Endothelial cell (in vitro differentiated cells): ENCODE measurements at regions not wholly inside any gene's neighbourhood (a gene's known extent, or its start where the extent isn't known, plus 50 kb on each side); places are given as distances from the start of the nearest gene placed in this dataset.

Experiments used
- DNase-seq: peaks from one replicate; pipeline ENCODE4 v3.0.0; 2021; ENCODE audit warnings: low spot score
- H3K27ac Mint-ChIP-seq: one replicate; pipeline ENCODE4 v1.8.0; 2021; ENCODE audit warnings: mixed read lengths, inconsistent platforms; ENCODE audit not compliant: unreplicated experiment
- H3K27me3 Mint-ChIP-seq: one replicate; pipeline ENCODE4 v1.8.0; 2021; ENCODE audit warnings: mild to moderate bottlenecking, moderate library complexity, mixed read lengths, inconsistent platforms; ENCODE audit not compliant: unreplicated experiment
- H3K36me3 Mint-ChIP-seq: one replicate; pipeline ENCODE4 v1.8.0; 2021; ENCODE audit warnings: mild to moderate bottlenecking, low read depth, mixed read lengths, inconsistent platforms; ENCODE audit not compliant: unreplicated experiment
- H3K4me1 Mint-ChIP-seq: one replicate; pipeline ENCODE4 v1.8.0; 2021; ENCODE audit warnings: mild to moderate bottlenecking, mixed read lengths, inconsistent platforms; ENCODE audit not compliant: unreplicated experiment
- H3K4me3 Mint-ChIP-seq: one replicate; pipeline ENCODE4 v1.8.0; 2021; ENCODE audit warnings: mild to moderate bottlenecking, mixed read lengths, inconsistent platforms; ENCODE audit not compliant: unreplicated experiment
- H3K9me3 Mint-ChIP-seq: one replicate; pipeline ENCODE4 v1.8.0; 2021; ENCODE audit warnings: mixed read lengths, inconsistent platforms; ENCODE audit not compliant: unreplicated experiment
- TF ChIP-seq, protein P1 (sequence below): fragments of 200-600 bp; sonication (generic); IDR thresholded peaks from one replicate; pipeline ENCODE4 v1.5.0; 2021; ENCODE audit warnings: antibody characterized with exemption; ENCODE audit not compliant: unreplicated experiment

DNA sequence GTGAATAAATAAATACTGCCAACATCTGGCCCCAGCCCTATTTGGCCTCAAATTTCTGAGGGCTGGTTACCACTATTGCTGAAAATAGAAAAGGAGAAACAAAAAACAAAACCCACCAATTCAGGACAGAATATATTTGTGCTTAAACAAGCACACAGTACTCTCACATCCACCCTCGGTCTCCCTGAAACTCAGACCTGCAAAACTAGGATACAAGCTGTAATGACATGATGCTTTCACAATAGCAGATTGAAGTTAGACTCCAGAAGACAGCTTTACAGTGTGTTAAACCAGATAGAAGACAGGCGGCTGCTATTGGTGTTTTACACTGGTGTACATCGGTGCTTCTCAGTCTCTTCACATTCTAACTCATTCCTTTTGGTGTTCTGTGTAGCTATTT lies 214.9 kb upstream of the DMRT1 start:
- TF ChIP-seq, protein P1, sequence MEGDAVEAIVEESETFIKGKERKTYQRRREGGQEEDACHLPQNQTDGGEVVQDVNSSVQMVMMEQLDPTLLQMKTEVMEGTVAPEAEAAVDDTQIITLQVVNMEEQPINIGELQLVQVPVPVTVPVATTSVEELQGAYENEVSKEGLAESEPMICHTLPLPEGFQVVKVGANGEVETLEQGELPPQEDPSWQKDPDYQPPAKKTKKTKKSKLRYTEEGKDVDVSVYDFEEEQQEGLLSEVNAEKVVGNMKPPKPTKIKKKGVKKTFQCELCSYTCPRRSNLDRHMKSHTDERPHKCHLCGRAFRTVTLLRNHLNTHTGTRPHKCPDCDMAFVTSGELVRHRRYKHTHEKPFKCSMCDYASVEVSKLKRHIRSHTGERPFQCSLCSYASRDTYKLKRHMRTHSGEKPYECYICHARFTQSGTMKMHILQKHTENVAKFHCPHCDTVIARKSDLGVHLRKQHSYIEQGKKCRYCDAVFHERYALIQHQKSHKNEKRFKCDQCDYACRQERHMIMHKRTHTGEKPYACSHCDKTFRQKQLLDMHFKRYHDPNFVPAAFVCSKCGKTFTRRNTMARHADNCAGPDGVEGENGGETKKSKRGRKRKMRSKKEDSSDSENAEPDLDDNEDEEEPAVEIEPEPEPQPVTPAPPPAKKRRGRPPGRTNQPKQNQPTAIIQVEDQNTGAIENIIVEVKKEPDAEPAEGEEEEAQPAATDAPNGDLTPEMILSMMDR = no peak
- H3K36me3 Mint-ChIP-seq = no peaks in the 10 kb centered on the region
- no peaks in the 10 kb centered on the region for H3K27me3 Mint-ChIP-seq
- no peak for DNase-seq
- H3K4me3 Mint-ChIP-seq = no peak overlapping the region
- peaks cover 3% of the 10 kb centered on the region for H3K4me1 Mint-ChIP-seq
- no peaks in the 10 kb centered on the region for H3K9me3 Mint-ChIP-seq
- no peak overlapping the region for H3K27ac Mint-ChIP-seq

DNA sequence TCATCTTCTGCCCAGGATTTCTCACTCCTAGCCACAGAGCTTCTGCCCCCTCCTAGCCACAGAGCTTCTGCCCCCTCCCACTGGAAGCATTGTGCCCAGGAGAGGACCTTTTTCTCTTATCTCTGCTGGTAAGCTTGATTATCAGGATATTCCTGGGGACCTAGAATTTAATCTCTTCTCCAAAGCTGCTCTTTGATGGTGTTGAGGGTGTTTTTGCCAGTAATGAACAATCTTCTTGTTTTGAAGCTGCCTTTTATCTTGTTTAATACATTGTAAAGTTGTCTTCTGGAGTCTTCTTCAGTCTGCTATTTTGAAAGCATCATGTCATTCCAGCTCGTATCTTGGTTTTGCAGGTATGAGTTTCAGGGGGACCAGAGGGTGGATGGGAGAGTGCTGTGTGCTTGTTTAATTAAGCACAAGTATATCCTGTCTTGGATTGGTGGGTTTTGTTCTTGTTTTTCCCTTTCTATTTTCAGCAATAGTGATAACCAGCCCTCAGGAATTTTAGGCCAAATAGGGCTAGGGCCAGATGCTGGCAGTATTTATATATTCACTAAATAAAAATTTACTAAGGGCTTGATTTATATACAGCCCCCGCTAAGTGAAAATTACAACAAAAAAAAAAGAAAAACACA lies 214.0 kb upstream of the DMRT1 start:
- DNase-seq = no peak
- Mint-ChIP-seq H3K36me3 (no peaks in the 10 kb centered on the region), H3K27me3 (no peaks in the 10 kb centered on the region), H3K9me3 (no peaks in the 10 kb centered on the region), H3K4me3 (no peak overlapping the region), H3K4me1 (peaks cover 3% of the 10 kb centered on the region), H3K27ac (no peak overlapping the region)
- TF ChIP-seq, protein P1 = no peak

DNA sequence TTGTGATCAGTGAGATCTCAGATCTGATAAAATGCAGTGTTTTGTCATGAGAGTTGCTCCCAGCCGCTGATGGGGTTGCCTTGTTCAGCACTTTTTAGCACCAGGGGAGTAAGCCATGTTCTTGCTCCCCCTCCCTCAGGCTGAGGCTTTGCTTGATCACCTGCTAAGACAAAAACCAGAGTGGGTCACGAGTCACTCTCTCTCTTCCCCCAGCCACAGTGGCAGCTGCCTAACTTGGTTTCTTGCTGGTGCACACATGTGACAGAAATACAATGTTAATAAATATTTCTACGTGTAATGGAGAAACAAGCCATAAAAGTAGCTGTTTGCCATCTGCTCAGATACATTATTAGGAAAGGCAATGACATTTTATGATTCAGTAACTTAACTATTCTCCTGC lies 212.4 kb upstream of the DMRT1 start:
- H3K27ac Mint-ChIP-seq = no peak overlapping the region
- peaks cover 4% of the 10 kb centered on the region for H3K36me3 Mint-ChIP-seq
- H3K4me3 Mint-ChIP-seq = no peak overlapping the region
- H3K4me1 Mint-ChIP-seq = peaks cover 3% of the 10 kb centered on the region
- no peak for DNase-seq
- H3K27me3 Mint-ChIP-seq = no peaks in the 10 kb centered on the region
- H3K9me3 Mint-ChIP-seq = no peaks in the 10 kb centered on the region
- TF ChIP-seq, protein P1 = no peak

DNA sequence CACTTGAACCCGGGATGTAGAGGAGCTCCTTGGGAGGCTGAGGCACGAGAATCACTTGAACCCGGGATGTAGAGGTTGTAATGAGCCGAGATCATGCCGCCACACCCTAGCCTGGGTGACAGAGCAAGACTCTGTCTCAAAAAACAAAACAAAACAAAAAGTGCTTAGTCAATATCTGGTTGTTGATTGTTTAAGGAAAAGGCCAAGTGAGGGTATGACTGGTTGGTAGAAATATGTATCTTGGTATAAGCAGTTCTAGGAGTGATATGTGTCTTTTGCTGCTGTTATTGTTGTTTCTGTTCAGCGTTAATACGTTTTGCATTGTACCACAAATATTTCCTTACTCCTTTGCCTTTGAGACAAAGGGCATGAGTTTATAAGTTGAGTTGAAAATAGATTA lies 210.7 kb upstream of the DMRT1 start:
- H3K4me1 Mint-ChIP-seq = peaks cover 3% of the 10 kb centered on the region
- H3K27me3 Mint-ChIP-seq = no peaks in the 10 kb centered on the region
- no peaks in the 10 kb centered on the region for H3K9me3 Mint-ChIP-seq
- TF ChIP-seq, protein P1 = no peak
- DNase-seq = no peak
- H3K27ac Mint-ChIP-seq = no peak overlapping the region
- peaks cover 9% of the 10 kb centered on the region for H3K36me3 Mint-ChIP-seq
- no peak overlapping the region for H3K4me3 Mint-ChIP-seq

DNA sequence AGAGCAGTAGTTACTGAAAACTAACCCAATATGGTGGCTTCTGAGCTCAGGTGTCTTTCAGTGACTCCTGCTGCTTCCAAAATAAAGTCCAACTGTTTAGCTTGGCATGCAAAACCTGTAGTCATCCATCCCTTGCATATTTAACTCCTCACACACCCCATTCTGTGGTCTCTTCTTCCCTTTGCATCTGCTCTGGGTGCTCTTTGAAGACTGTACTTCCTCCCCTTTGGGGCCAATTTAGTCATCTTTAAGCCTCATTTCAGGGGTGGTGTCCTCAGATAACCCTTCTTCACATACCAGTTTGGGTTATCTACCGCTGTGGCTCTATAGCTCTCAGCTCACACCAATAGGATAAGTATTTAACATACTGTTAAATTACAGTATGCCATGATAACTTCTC lies 209.9 kb upstream of the DMRT1 start:
- Mint-ChIP-seq H3K4me3 (no peak overlapping the region), H3K4me1 (peaks cover 3% of the 10 kb centered on the region), H3K27me3 (no peaks in the 10 kb centered on the region), H3K9me3 (no peaks in the 10 kb centered on the region), H3K27ac (no peak overlapping the region), H3K36me3 (peaks cover 9% of the 10 kb centered on the region)
- DNase-seq = no peak
- TF ChIP-seq, protein P1 = no peak
